Neural cell (in vitro differentiated cells): ENCODE measurements at regions not wholly inside any gene's neighbourhood (a gene's known extent, or its start where the extent isn't known, plus 50 kb on each side); places are given as distances from the start of the nearest gene placed in this dataset.

Experiments
- EZH2 ChIP-seq: fragments of 200-600, 300-800 bp; shearing (Covaris generic), sonication (generic); IDR thresholded peaks from 2 replicates; pipeline ENCODE4 v1.6.1; 2014; ENCODE audit warnings: antibody characterized with exemption, low read length, borderline replicate concordance, mild to moderate bottlenecking; ENCODE audit not compliant: insufficient read depth, poor library complexity, severe bottlenecking
- POLR2AphosphoS5 ChIP-seq: IDR thresholded peaks from 2 replicates; pipeline ENCODE4 v1.6.1; 2012
- TF ChIP-seq, protein P1 (sequence below): fragments of 450-650 bp; IDR thresholded peaks from 2 replicates; pipeline ENCODE4 v1.5.1; 2014; ENCODE audit warnings: antibody characterized with exemption, mild to moderate bottlenecking, moderate library complexity; ENCODE audit not compliant: poor library complexity, severe bottlenecking

DNA sequence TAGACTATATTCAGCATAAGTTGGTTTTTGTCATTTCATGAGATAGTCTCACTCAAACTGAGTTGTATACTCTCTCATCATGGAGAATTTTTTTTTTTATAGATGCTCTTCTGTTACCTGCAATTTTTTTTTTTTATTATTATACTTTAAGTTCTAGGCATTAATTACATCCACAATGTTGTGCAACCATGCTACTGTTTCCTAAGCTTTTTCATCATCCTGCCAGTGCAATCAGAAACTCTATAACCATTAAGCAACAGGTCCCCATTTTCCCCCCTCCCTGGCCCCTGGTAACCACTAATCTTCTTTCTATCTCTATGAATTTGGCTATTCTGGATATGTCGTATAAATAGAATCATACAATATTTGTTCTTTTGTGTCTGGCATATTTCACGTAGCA lies 321.6 kb downstream of the STIM2 start:
- TF ChIP-seq, protein P1, sequence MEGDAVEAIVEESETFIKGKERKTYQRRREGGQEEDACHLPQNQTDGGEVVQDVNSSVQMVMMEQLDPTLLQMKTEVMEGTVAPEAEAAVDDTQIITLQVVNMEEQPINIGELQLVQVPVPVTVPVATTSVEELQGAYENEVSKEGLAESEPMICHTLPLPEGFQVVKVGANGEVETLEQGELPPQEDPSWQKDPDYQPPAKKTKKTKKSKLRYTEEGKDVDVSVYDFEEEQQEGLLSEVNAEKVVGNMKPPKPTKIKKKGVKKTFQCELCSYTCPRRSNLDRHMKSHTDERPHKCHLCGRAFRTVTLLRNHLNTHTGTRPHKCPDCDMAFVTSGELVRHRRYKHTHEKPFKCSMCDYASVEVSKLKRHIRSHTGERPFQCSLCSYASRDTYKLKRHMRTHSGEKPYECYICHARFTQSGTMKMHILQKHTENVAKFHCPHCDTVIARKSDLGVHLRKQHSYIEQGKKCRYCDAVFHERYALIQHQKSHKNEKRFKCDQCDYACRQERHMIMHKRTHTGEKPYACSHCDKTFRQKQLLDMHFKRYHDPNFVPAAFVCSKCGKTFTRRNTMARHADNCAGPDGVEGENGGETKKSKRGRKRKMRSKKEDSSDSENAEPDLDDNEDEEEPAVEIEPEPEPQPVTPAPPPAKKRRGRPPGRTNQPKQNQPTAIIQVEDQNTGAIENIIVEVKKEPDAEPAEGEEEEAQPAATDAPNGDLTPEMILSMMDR: no peak
- TF ChIP-seq EZH2 (no peak), POLR2AphosphoS5 (no peak)
